ENCODE measurements at regions not wholly inside any gene's neighbourhood (a gene's known extent, or its start where the extent isn't known, plus 50 kb on each side); places are given as distances from the start of the nearest gene placed in this dataset.

DNA sequence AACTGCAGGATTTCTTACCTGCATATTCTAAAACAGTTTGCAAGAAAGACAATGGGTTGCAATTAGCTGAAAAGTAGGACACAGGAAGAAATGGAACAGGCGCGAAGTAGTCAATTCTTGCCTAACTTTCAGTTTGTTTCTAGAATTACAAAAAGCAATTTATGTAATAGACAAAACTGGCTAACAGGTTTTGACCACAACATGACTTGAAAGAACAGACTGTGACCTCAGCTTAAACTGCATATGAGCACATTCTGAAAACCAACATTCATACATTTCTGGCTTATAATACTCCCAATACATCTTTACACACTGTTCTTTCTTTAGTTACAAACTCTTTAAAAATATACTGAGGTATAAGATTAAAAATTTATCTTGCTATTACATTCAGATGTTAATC is 405.9 kb upstream of the B3GALT2 start:
- peak; percentile 63 for ATAC-seq
- Mint-ChIP-seq H3K27ac (peak overlapping the region; percentile 74), H3K4me3 (no peak overlapping the region), H3K36me3 (ENCODE audit: low read depth) (peaks cover 5% of the 10 kb centered on the region), H3K9me3 (ENCODE audit: insufficient read depth) (peaks cover 4% of the 10 kb centered on the region), H3K27me3 (ENCODE audit: low read depth) (no peaks in the 10 kb centered on the region), H3K4me1 (ENCODE audit: low read depth) (peaks cover 20% of the 10 kb centered on the region)
- ChIA-PET POLR2A (no interaction called here), CTCF (interaction anchor here (0.7 kb wide), 1 partner anchor 12 kb away, joined by 3 read pairs; no protein-coding TSS in a partner anchor)
- no peak for DNase-seq

DNA sequence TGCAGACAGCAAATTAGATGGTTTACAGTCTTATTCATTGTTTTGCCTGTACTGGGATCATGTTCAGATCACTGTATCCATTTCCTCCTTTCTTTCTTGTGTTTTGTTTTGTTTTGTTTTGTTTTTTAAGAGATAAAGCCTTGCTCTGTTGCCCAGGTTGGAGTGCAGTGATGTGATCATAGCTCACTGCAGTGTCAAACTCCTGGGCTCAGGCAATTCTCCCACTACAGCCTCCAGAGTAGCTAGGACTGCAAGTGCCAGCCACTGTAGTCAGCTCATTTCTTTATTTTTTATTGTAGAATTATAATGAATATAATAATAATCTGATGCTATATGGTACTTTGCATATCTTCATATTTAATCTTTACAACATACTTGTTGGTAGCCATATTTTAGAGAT is 403.7 kb upstream of the B3GALT2 start:
- Mint-ChIP-seq H3K9me3 (ENCODE audit: insufficient read depth) (no peaks in the 10 kb centered on the region), H3K36me3 (ENCODE audit: low read depth) (no peaks in the 10 kb centered on the region), H3K4me1 (ENCODE audit: low read depth) (peaks cover 20% of the 10 kb centered on the region), H3K27ac (no peak overlapping the region), H3K27me3 (ENCODE audit: low read depth) (no peaks in the 10 kb centered on the region), H3K4me3 (no peak overlapping the region)
- ATAC-seq (no peak), DNase-seq (no peak)
- CTCF ChIA-PET = interaction anchor here (1.4 kb wide), 1 partner anchor 9 kb away, joined by 3 read pairs; no protein-coding TSS in a partner anchor
- POLR2A ChIA-PET = no interaction called here

- ATAC-seq (no peak), DNase-seq (no peak)
- POLR2A ChIA-PET = no interaction called here
- H3K27me3 Mint-ChIP-seq (ENCODE audit: low read depth) = no peaks in the 10 kb centered on the region
- H3K36me3 Mint-ChIP-seq (ENCODE audit: low read depth) = no peaks in the 10 kb centered on the region
- peaks cover 20% of the 10 kb centered on the region for H3K4me1 Mint-ChIP-seq (ENCODE audit: low read depth)
- CTCF ChIA-PET = no interaction called here
- H3K4me3 Mint-ChIP-seq = no peak overlapping the region
- no peak overlapping the region for H3K27ac Mint-ChIP-seq
- H3K9me3 Mint-ChIP-seq (ENCODE audit: insufficient read depth) = no peaks in the 10 kb centered on the region
Observed at GRCh38 chr1:193589597-193590040, 403.2 kb upstream of the B3GALT2 start.

- ATAC-seq = no peak
- Mint-ChIP-seq H3K4me3 (no peak overlapping the region), H3K27me3 (ENCODE audit: low read depth) (no peaks in the 10 kb centered on the region), H3K27ac (no peak overlapping the region), H3K9me3 (ENCODE audit: insufficient read depth) (no peaks in the 10 kb centered on the region), H3K4me1 (ENCODE audit: low read depth) (peaks cover 20% of the 10 kb centered on the region), H3K36me3 (ENCODE audit: low read depth) (no peaks in the 10 kb centered on the region)
- DNase-seq = no peak
- ChIA-PET POLR2A (interaction anchor here (0.8 kb wide), 1 partner anchor 14 kb away, joined by 3 read pairs; no protein-coding TSS in a partner anchor), CTCF (no interaction called here)
Observed at GRCh38 chr1:193588311-193589082, 402.1 kb upstream of the B3GALT2 start.

- ChIA-PET CTCF (interaction anchor here (1.0 kb wide), 1 partner anchor 59 kb away, joined by 3 read pairs; no protein-coding TSS in a partner anchor), POLR2A (no interaction called here)
- ATAC-seq = no peak
- Mint-ChIP-seq H3K27me3 (ENCODE audit: low read depth) (no peaks in the 10 kb centered on the region), H3K36me3 (ENCODE audit: low read depth) (peaks cover 2% of the 10 kb centered on the region), H3K4me1 (ENCODE audit: low read depth) (no peaks in the 10 kb centered on the region), H3K4me3 (no peak overlapping the region), H3K27ac (no peak overlapping the region), H3K9me3 (ENCODE audit: insufficient read depth) (peaks cover 12% of the 10 kb centered on the region)
- no peak for DNase-seq
Observed at GRCh38 chr1:193584731-193585239, 398.4 kb upstream of the B3GALT2 start.

DNA sequence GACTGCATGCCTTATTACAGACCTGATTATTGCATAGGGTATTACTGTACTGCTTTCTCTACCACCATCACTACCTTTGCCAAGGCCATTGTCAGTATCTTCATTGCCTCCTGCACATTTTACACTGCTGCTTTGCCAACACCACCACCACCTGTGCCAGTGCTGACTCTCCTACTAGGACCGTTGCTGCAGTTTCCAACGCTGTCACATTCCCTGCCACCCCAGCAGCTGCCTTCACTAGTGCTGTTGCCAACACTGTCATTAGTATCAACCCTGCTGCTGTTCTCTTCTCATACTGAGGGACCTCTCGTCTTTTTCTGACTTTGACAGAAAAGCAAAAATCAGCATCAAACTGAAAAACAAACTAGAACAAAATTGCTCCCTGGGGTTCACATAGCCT is 394.9 kb upstream of the B3GALT2 start:
- H3K36me3 Mint-ChIP-seq (ENCODE audit: low read depth) = peaks cover 2% of the 10 kb centered on the region
- CTCF ChIA-PET = interaction anchor here (1.2 to 1.4 kb wide), 2 partner anchors 11 to 22 kb away, joined by 3 read pairs; no protein-coding TSS in a partner anchor
- no peak overlapping the region for H3K4me3 Mint-ChIP-seq
- no peak overlapping the region for H3K27ac Mint-ChIP-seq
- no peaks in the 10 kb centered on the region for H3K27me3 Mint-ChIP-seq (ENCODE audit: low read depth)
- ATAC-seq (no peak), DNase-seq (no peak)
- H3K4me1 Mint-ChIP-seq (ENCODE audit: low read depth) = no peaks in the 10 kb centered on the region
- POLR2A ChIA-PET = no interaction called here
- peaks cover 12% of the 10 kb centered on the region for H3K9me3 Mint-ChIP-seq (ENCODE audit: insufficient read depth)

DNA sequence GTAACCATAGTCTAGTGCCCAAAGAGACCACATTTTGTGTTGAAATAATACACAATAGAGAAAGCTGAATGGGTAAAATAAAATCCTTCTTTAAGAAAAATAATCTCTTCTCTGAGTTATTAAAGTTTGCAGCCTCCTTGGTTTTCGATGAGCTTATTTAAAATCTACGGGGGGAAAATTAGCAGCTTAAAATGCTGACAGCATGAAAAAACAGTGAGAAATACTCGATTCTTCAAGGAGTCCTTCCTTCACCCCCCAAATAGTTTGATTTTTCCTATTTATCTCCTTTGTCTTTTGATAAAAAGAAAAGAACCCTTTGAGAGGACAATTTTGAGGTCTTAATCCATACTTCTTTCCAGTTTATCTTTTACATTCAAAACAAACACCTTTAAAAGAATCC is 394.0 kb upstream of the B3GALT2 start:
- POLR2A ChIA-PET = no interaction called here
- no peaks in the 10 kb centered on the region for H3K4me1 Mint-ChIP-seq (ENCODE audit: low read depth)
- DNase-seq (no peak), ATAC-seq (no peak)
- H3K27me3 Mint-ChIP-seq (ENCODE audit: low read depth) = no peaks in the 10 kb centered on the region
- CTCF ChIA-PET = interaction anchor here (1.2 to 1.4 kb wide), 2 partner anchors 12 to 21 kb away, joined by 3 read pairs; no protein-coding TSS in a partner anchor
- H3K9me3 Mint-ChIP-seq (ENCODE audit: insufficient read depth) = peaks cover 17% of the 10 kb centered on the region
- H3K36me3 Mint-ChIP-seq (ENCODE audit: low read depth) = peaks cover 2% of the 10 kb centered on the region
- no peak overlapping the region for H3K27ac Mint-ChIP-seq
- no peak overlapping the region for H3K4me3 Mint-ChIP-seq

- Mint-ChIP-seq H3K4me1 (ENCODE audit: low read depth) (no peaks in the 10 kb centered on the region), H3K27me3 (ENCODE audit: low read depth) (no peaks in the 10 kb centered on the region), H3K36me3 (ENCODE audit: low read depth) (peaks cover 3% of the 10 kb centered on the region), H3K4me3 (no peak overlapping the region), H3K9me3 (ENCODE audit: insufficient read depth) (peaks cover 17% of the 10 kb centered on the region), H3K27ac (no peak overlapping the region)
- ATAC-seq (no peak), DNase-seq (no peak)
- ChIA-PET POLR2A (no interaction called here), CTCF (no interaction called here)
Observed at GRCh38 chr1:193579323-193579722, 392.9 kb upstream of the B3GALT2 start.

- peaks cover 18% of the 10 kb centered on the region for H3K9me3 Mint-ChIP-seq (ENCODE audit: insufficient read depth)
- H3K36me3 Mint-ChIP-seq (ENCODE audit: low read depth) = peaks cover 34% of the 10 kb centered on the region
- ATAC-seq (no peak), DNase-seq (no peak)
- H3K27me3 Mint-ChIP-seq (ENCODE audit: low read depth) = no peaks in the 10 kb centered on the region
- no peak overlapping the region for H3K27ac Mint-ChIP-seq
- POLR2A ChIA-PET = no interaction called here
- H3K4me1 Mint-ChIP-seq (ENCODE audit: low read depth) = peaks cover 9% of the 10 kb centered on the region
- no peak overlapping the region for H3K4me3 Mint-ChIP-seq
- CTCF ChIA-PET = interaction anchor here (0.7 kb wide), 1 partner anchor 34 kb away, joined by 3 read pairs; no protein-coding TSS in a partner anchor
Observed at GRCh38 chr1:193574913-193575312, 388.5 kb upstream of the B3GALT2 start.

- no peak overlapping the region for H3K4me3 Mint-ChIP-seq
- H3K36me3 Mint-ChIP-seq (ENCODE audit: low read depth) = peaks cover 43% of the 10 kb centered on the region
- peak; percentile 78 for ATAC-seq
- H3K27ac Mint-ChIP-seq = peak overlapping the region; percentile 71
- ChIA-PET POLR2A (no interaction called here), CTCF (no interaction called here)
- peaks cover 28% of the 10 kb centered on the region for H3K9me3 Mint-ChIP-seq (ENCODE audit: insufficient read depth)
- H3K27me3 Mint-ChIP-seq (ENCODE audit: low read depth) = no peaks in the 10 kb centered on the region
- H3K4me1 Mint-ChIP-seq (ENCODE audit: low read depth) = peaks cover 25% of the 10 kb centered on the region
- DNase-seq = no peak
Observed at GRCh38 chr1:193569983-193570269, 383.5 kb upstream of the B3GALT2 start.

DNA sequence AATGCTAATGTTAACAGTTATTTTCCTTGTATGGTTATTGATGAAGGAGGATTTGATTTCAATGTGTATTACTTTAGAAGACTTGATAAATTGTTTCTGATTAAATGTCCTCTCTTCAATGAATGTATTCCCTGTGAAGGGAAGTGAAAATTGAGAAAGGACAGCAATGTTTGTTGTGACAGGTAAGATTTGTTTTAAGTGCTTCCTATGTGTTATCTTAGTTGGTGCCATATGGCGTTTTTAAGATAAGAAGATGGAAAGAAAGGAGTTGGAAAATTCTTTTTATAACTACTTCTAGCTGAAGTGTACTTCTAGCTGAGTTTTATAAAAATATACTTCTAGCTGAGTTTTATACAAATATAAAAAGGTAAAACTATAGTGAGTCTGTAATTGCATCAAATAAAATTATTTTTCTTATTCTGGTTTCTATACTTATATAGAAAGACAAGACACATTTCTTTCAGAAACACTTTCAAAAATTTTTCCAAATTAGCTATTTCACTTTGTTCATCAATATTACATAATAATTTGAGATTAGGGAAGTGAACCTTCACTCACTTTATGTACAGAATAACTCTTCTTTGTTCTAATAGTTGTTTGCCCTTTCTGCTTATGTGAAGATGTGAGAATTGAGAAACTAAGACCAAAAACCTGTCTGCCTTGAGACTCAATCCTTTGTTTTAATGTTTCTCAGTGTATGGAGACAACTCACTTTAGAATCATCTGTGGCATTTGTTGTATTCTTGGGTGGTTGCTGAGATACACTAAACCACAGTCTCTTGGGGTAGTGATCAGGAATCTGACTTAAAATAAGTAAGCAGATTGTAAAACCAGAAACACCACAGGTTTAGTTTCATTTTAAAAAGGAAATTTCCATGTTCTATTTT is 382.9 kb upstream of the B3GALT2 start:
- H3K27ac Mint-ChIP-seq = peak overlapping the region; percentile 71
- H3K27me3 Mint-ChIP-seq (ENCODE audit: low read depth) = no peaks in the 10 kb centered on the region
- POLR2A ChIA-PET = no interaction called here
- H3K4me3 Mint-ChIP-seq = no peak overlapping the region
- DNase-seq (peak; percentile 46), ATAC-seq (peak; percentile 92)
- H3K4me1 Mint-ChIP-seq (ENCODE audit: low read depth) = peaks cover 25% of the 10 kb centered on the region
- peaks cover 43% of the 10 kb centered on the region for H3K36me3 Mint-ChIP-seq (ENCODE audit: low read depth)
- peaks cover 28% of the 10 kb centered on the region for H3K9me3 Mint-ChIP-seq (ENCODE audit: insufficient read depth)
- CTCF ChIA-PET = interaction anchor here (1.3 kb wide), 1 partner anchor 27 kb away, joined by 3 read pairs; no protein-coding TSS in a partner anchor

DNA sequence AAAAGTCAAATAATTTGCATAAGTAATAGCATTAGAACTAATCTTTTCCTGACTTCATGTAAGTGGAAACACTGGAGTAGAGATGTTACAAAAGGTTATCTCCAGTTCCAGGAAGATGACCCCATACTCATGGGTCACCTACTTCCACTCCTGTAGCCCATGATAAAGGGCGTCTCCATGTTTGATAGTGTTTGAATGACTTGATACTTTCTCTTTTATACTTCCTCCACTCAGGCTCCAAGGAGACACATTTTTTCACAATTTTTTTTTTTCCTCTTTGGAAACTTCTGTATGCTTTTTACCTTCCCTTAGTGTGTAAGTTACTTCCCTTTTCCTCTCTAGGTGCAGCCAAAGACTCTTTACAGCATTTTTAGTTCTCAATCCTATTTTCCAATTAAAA is 382.1 kb upstream of the B3GALT2 start:
- DNase-seq = no peak
- H3K9me3 Mint-ChIP-seq (ENCODE audit: insufficient read depth) = peaks cover 28% of the 10 kb centered on the region
- no peaks in the 10 kb centered on the region for H3K27me3 Mint-ChIP-seq (ENCODE audit: low read depth)
- no peak for ATAC-seq
- POLR2A ChIA-PET = no interaction called here
- no peak overlapping the region for H3K27ac Mint-ChIP-seq
- H3K4me1 Mint-ChIP-seq (ENCODE audit: low read depth) = peaks cover 25% of the 10 kb centered on the region
- CTCF ChIA-PET = interaction anchor here (1.0 to 1.3 kb wide), 2 partner anchors 27 to 29 kb away, joined by 3 read pairs; no protein-coding TSS in a partner anchor
- H3K4me3 Mint-ChIP-seq = no peak overlapping the region
- peaks cover 36% of the 10 kb centered on the region for H3K36me3 Mint-ChIP-seq (ENCODE audit: low read depth)
